GM21423 (cell line): ENCODE measurements at regions not wholly inside any gene's neighbourhood (a gene's known extent, or its start where the extent isn't known, plus 50 kb on each side); places are given as distances from the start of the nearest gene placed in this dataset.

ENCODE experiments used
- ATAC-seq: cut with Tn5 transposase; IDR thresholded peaks from one replicate; pipeline ENCODE4 v1.9.1; 2021; ENCODE audit warnings: mild to moderate bottlenecking, moderate library complexity; ENCODE audit not compliant: unreplicated experiment

- ATAC-seq, result no peak
Measured at GRCh38 chr1:106603616-106604015, 452.9 kb upstream of the PRMT6 start.

GRCh38 chr1:106608841-106609240, 447.6 kb upstream of the PRMT6 start:
- ATAC-seq, result no peak

GRCh38 chr1:106613068-106613467, 443.4 kb upstream of the PRMT6 start:
- no peak for ATAC-seq

- ATAC-seq, result no peak
Measured at GRCh38 chr1:106613861-106614260, 442.6 kb upstream of the PRMT6 start.

GRCh38 chr1:106615473-106615872, 441.0 kb upstream of the PRMT6 start:
- no peak for ATAC-seq

GRCh38 chr1:106619080-106619826, 437.2 kb upstream of the PRMT6 start:
- no peak for ATAC-seq

GRCh38 chr1:106619827-106620134, 436.7 kb upstream of the PRMT6 start:
- ATAC-seq, result no peak

GRCh38 chr1:106620521-106620954, 435.9 kb upstream of the PRMT6 start:
- no peak for ATAC-seq

GRCh38 chr1:106621853-106622252, 434.6 kb upstream of the PRMT6 start:
- ATAC-seq, result no peak

- ATAC-seq, result no peak
Measured at GRCh38 chr1:106637566-106637965, 418.9 kb upstream of the PRMT6 start.

GRCh38 chr1:106646261-106646784, 410.2 kb upstream of the PRMT6 start:
- ATAC-seq, result no peak

- no peak for ATAC-seq
Measured at GRCh38 chr1:106646816-106647215, 409.7 kb upstream of the PRMT6 start.

- no peak for ATAC-seq
Measured at GRCh38 chr1:106651028-106651762, 405.3 kb upstream of the PRMT6 start.

GRCh38 chr1:106659490-106660244, 396.8 kb upstream of the PRMT6 start:
- no peak for ATAC-seq

- ATAC-seq, result no peak
Measured at GRCh38 chr1:106675558-106675957, 380.9 kb upstream of the PRMT6 start.

- ATAC-seq, result no peak
Measured at GRCh38 chr1:106676021-106676420, 380.5 kb upstream of the PRMT6 start.

GRCh38 chr1:106677181-106677580, 379.3 kb upstream of the PRMT6 start:
- ATAC-seq, result no peak

- no peak for ATAC-seq
Measured at GRCh38 chr1:106677721-106678120, 378.8 kb upstream of the PRMT6 start.

GRCh38 chr1:106678279-106679050, 378.0 kb upstream of the PRMT6 start:
- ATAC-seq, result no peak

- ATAC-seq, result no peak
Measured at GRCh38 chr1:106680216-106680615, 376.3 kb upstream of the PRMT6 start.
